BLaER1 treated with 17β-estradiol and CSF1 and Interleukin-3, amounts not matched to agents 10 nM and 100 nM (cell line): ENCODE measurements at regions not wholly inside any gene's neighbourhood (a gene's known extent, or its start where the extent isn't known, plus 50 kb on each side); places are given as distances from the start of the nearest gene placed in this dataset.

ENCODE experiments used
- H3K27ac ChIP-seq, 11 experiments: shearing (Covaris generic); formaldehyde crosslinking; 2 replicates each; pipeline ENCODE4 v1.8.1; 2022
- H3K27me3 ChIP-seq, 11 experiments: shearing (Covaris generic); formaldehyde crosslinking; 2 replicates each; pipeline ENCODE4 v1.8.1; 2022
- H3K36me3 ChIP-seq, 11 experiments: shearing (Covaris generic); formaldehyde crosslinking; 2 replicates each; pipeline ENCODE4 v1.8.1; 2022
- H3K4me1 ChIP-seq, 10 experiments: shearing (Covaris generic); formaldehyde crosslinking; 2 replicates each; pipeline ENCODE4 v1.8.1; 2022
- H3K4me2 ChIP-seq, 11 experiments: shearing (Covaris generic); formaldehyde crosslinking; 2 replicates each; pipeline ENCODE4 v1.8.1; 2022
- H3K4me3 ChIP-seq, 10 experiments: shearing (Covaris generic); formaldehyde crosslinking; 2 replicates each; pipeline ENCODE4 v1.8.1; 2022
- H3K9ac ChIP-seq, 11 experiments: shearing (Covaris generic); formaldehyde crosslinking; 2 replicates each; pipeline ENCODE4 v1.8.1; 2022
- H3K9me3 ChIP-seq, 11 experiments: shearing (Covaris generic); formaldehyde crosslinking; replicated peaks in 1 of 11; 2 replicates each; pipeline ENCODE4 v1.8.1; 2022
- H4K20me1 ChIP-seq, 11 experiments: shearing (Covaris generic); formaldehyde crosslinking; 2 replicates each; pipeline ENCODE4 v1.8.1; 2022
- Cebpa-rat ChIP-seq, 11 experiments: shearing (Covaris generic); IDR thresholded peaks; 2 replicates each; pipeline ENCODE4 v1.8.1; 2022

- H3K4me3 ChIP-seq, result no peak overlapping the region
- no peaks in the 10 kb centered on the region for H3K27me3 ChIP-seq
- H3K9ac ChIP-seq, result no peak overlapping the region
- H3K4me1 ChIP-seq, result no peaks in the 10 kb centered on the region
- TF ChIP-seq Cebpa-rat (IDR thresholded peaks at IDR 0.05), result no peak
- no peak overlapping the region for H3K4me2 ChIP-seq
- no peak overlapping the region for H3K27ac ChIP-seq
- H3K9me3 ChIP-seq, result peaks cover 3 to 20% (median 9%) of the 10 kb centered on the region in 11 experiments; a peak in 12 of 22 replicates
- no peaks in the 10 kb centered on the region for H3K36me3 ChIP-seq
- H4K20me1 ChIP-seq, result no peaks in the 10 kb centered on the region
These were observed 122.5 kb upstream of the NCKAP5 start for GRCh38 chr2:133690780-133691179.

- H4K20me1 ChIP-seq, result no peaks in the 10 kb centered on the region
- no peaks in the 10 kb centered on the region for H3K36me3 ChIP-seq
- H3K27ac ChIP-seq, result no peak overlapping the region
These were observed 123.1 kb upstream of the NCKAP5 start for GRCh38 chr2:133691336-133691735.

DNA sequence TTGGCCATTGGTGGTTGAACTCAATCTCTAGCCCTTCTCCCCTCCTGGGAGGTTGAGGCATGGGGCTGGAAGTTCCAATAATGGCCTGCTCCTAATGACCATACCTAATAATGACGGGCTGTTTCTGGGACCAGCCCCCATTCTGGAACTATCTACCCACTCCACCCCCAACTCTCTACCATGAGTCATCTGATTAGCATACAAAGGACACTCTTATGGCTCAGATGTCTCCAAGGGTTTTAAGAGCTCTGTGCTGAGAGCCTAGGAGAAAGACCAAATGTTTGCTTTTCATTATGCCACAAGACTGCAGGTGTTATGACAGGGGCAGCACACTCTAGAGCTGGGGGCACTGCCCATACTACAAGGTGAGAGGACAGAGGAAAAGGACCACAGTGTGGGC lies 137.0 kb upstream of the NCKAP5 start:
- Histone ChIP-seq H3K9ac (no peak overlapping the region), H3K9me3 (peaks cover 9 to 20% (median 14%) of the 10 kb centered on the region in 11 experiments), H3K4me3 (no peak overlapping the region), H3K4me2 (no peak overlapping the region), H3K4me1 (peaks cover 0 to 7% (median 0%) of the 10 kb centered on the region in 10 experiments; a peak in 2 of 20 replicates), H3K27me3 (no peaks in the 10 kb centered on the region), H4K20me1 (no peaks in the 10 kb centered on the region), H3K27ac (no peak overlapping the region), H3K36me3 (no peaks in the 10 kb centered on the region)
- TF ChIP-seq Cebpa-rat (IDR thresholded peaks at IDR 0.05), result no peak

More at GRCh38 chr2:133691336-133691735, 123.1 kb upstream of the NCKAP5 start:
- no peak overlapping the region for H3K4me2 ChIP-seq
- peaks cover 3 to 20% (median 9%) of the 10 kb centered on the region in 11 experiments; a peak in 12 of 22 replicates for H3K9me3 ChIP-seq
- no peaks in the 10 kb centered on the region for H3K27me3 ChIP-seq
- no peak overlapping the region for H3K9ac ChIP-seq
- H3K4me1 ChIP-seq, result no peaks in the 10 kb centered on the region
- H3K4me3 ChIP-seq, result no peak overlapping the region
- TF ChIP-seq Cebpa-rat (IDR thresholded peaks at IDR 0.05), result no peak

DNA sequence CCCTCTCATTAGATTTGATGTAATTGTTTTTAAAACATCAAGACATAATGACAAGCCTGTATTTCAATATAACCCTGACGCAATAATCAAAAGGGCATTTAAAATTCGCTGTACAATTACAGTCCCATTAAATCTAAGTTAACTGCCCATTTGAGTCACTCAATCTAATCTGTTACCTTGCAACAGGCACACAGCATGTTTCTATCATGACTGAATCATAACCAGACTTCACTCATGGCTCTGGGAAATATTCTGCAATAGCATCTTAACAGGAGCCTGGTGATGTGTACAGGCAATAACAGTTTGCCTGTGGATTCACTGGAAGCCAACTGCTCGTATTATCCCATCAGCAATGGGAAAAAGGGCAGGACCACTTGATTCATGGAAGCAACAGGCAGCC lies 142.3 kb upstream of the NCKAP5 start:
- no peaks in the 10 kb centered on the region for H4K20me1 ChIP-seq
- H3K9ac ChIP-seq, result no peak overlapping the region
- H3K4me2 ChIP-seq, result peak overlapping the region in 1 of 11 experiments; percentile 32; a peak in 2 of 22 replicates
- peaks cover 9 to 20% (median 14%) of the 10 kb centered on the region in 11 experiments for H3K9me3 ChIP-seq
- H3K4me1 ChIP-seq, result peaks cover 0 to 11% (median 2%) of the 10 kb centered on the region in 10 experiments; a peak in 8 of 20 replicates
- H3K27ac ChIP-seq, result no peak overlapping the region
- H3K36me3 ChIP-seq, result no peaks in the 10 kb centered on the region
- H3K4me3 ChIP-seq, result no peak overlapping the region
- H3K27me3 ChIP-seq, result no peaks in the 10 kb centered on the region
- no peak for TF ChIP-seq Cebpa-rat (IDR thresholded peaks at IDR 0.05)

DNA sequence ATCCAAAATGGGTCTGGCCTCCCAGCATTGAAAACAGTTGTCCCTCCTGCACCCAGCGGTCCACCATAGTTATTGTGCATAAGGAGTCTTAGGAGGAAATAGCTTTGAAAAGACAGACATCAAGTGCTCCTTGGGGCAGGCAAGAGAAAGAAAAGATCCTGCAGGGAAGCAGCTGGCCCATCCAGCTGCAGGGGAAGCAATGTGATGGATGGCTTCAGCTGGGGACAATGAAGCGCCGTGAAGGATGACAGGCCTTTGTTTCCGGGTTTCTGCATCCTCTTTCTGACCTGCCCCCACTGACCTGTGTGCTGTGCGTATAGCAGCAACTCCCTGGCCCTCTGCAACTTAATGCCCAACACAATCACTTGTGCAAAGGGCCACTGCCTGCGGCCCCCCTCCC lies 142.9 kb upstream of the NCKAP5 start:
- Histone ChIP-seq H3K4me3 (no peak overlapping the region), H3K9me3 (peaks cover 9 to 20% (median 14%) of the 10 kb centered on the region in 11 experiments), H3K27me3 (no peaks in the 10 kb centered on the region), H3K27ac (no peak overlapping the region), H4K20me1 (no peaks in the 10 kb centered on the region), H3K4me2 (peak overlapping the region in 5 of 11 experiments; percentile 20 to 32 (median 26); a peak in 4 of 22 replicates), H3K9ac (no peak overlapping the region), H3K36me3 (no peaks in the 10 kb centered on the region), H3K4me1 (peaks cover 0 to 11% (median 2%) of the 10 kb centered on the region in 10 experiments; a peak in 8 of 20 replicates)
- TF ChIP-seq Cebpa-rat (IDR thresholded peaks at IDR 0.05), result no peak

GRCh38 chr2:133711806-133712205 lies 143.5 kb upstream of the NCKAP5 start:
- Histone ChIP-seq H3K4me2 (0 out of 22 replicates have a peak overlapping the region, but pooled peaks of 1 of the 11 experiments have one; percentile 25), H4K20me1 (no peaks in the 10 kb centered on the region), H3K4me3 (no peak overlapping the region), H3K9ac (no peak overlapping the region), H3K27ac (no peak overlapping the region), H3K4me1 (peaks cover 0 to 11% (median 2%) of the 10 kb centered on the region in 10 experiments; a peak in 8 of 20 replicates), H3K36me3 (no peaks in the 10 kb centered on the region), H3K27me3 (no peaks in the 10 kb centered on the region), H3K9me3 (peaks cover 9 to 20% (median 14%) of the 10 kb centered on the region in 11 experiments)
- TF ChIP-seq Cebpa-rat (IDR thresholded peaks at IDR 0.05), result no peak

DNA sequence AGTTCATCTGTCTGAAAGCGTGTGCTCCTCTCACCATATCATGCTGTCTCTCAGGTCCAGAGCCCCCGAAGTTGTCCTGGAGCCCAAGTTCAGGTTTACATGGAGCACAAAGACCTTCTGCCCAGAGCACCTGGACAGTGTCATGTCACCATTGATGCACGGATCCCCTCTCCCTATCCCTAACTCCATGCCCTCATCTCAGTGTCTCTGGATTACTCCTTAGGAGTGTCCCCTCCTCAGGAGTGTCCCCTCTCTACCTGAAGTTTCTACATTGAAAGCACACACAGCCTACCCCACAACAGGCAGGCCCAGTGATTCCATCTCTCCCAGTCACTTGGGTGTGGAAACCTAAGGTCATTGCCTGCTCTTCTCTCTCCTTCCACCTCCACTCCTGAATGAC lies 144.1 kb upstream of the NCKAP5 start:
- Histone ChIP-seq H3K4me3 (no peak overlapping the region), H3K4me1 (peaks cover 0 to 11% (median 2%) of the 10 kb centered on the region in 10 experiments; a peak in 8 of 20 replicates), H3K27me3 (no peaks in the 10 kb centered on the region), H3K9me3 (peaks cover 9 to 20% (median 14%) of the 10 kb centered on the region in 11 experiments), H3K4me2 (no peak overlapping the region), H3K36me3 (no peaks in the 10 kb centered on the region), H3K9ac (no peak overlapping the region), H3K27ac (no peak overlapping the region), H4K20me1 (no peaks in the 10 kb centered on the region)
- TF ChIP-seq Cebpa-rat (IDR thresholded peaks at IDR 0.05), result no peak

DNA sequence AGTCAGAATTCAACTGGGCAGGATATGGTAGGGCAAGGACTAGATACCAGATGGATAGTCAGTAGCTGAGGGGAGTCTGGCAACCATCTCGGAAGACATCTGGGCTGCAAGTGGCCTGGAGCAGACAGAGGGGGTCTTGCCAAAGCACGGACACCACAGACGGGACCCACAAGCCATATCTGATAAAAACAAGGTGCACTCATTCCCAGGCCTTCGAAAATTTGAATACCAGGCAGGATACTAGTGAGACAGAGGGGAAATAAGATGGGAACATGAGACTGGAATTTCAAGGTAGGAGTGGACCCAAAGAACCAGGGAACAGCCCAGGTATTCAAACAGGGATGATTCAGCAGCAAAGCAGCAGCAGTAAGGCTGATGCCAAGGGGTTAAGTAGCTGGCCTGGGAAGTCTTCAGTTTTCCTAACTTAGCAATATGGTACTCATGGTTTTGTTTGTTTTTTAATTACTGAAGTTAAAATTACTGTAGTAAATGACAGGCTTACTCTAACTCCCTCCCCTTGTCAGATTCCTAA lies 144.9 kb upstream of the NCKAP5 start:
- H3K9ac ChIP-seq, result no peak overlapping the region
- H3K27me3 ChIP-seq, result no peaks in the 10 kb centered on the region
- H3K4me1 ChIP-seq, result peaks cover 0 to 11% (median 2%) of the 10 kb centered on the region in 10 experiments; a peak in 8 of 20 replicates
- H4K20me1 ChIP-seq, result no peaks in the 10 kb centered on the region
- TF ChIP-seq Cebpa-rat (IDR thresholded peaks at IDR 0.05), result no peak
- H3K4me2 ChIP-seq, result no peak overlapping the region
- H3K36me3 ChIP-seq, result no peaks in the 10 kb centered on the region
- H3K4me3 ChIP-seq, result no peak overlapping the region
- H3K27ac ChIP-seq, result no peak overlapping the region
- peaks cover 9 to 18% (median 14%) of the 10 kb centered on the region in 11 experiments for H3K9me3 ChIP-seq

GRCh38 chr2:133716166-133716565 lies 147.9 kb upstream of the NCKAP5 start:
- no peak for TF ChIP-seq Cebpa-rat (IDR thresholded peaks at IDR 0.05)
- Histone ChIP-seq H3K27ac (no peak overlapping the region), H3K9me3 (no peaks in the 10 kb centered on the region), H3K4me1 (peaks cover 0 to 5% (median 1%) of the 10 kb centered on the region in 10 experiments; a peak in 8 of 20 replicates), H3K36me3 (no peaks in the 10 kb centered on the region), H3K4me2 (no peak overlapping the region), H4K20me1 (no peaks in the 10 kb centered on the region), H3K4me3 (no peak overlapping the region), H3K27me3 (no peaks in the 10 kb centered on the region), H3K9ac (no peak overlapping the region)

DNA sequence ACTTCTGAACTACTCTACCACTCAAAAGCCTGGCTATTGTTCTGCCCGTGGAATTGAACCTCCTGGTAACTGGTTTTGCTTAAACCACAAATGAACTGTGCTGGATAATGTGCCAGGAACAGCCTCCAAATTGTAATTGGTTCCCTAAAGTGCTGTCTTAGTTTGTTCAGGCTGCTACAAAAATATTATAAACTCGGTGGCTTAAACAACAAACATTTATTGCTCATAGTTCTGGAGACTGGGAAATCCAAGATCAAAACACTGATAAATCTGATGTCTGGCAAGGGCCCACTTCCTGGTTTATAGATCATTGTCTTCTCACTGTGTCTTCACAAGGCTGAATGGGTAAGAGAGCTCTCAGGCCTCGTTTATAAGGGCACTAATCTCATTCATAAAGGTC lies 149.2 kb upstream of the NCKAP5 start:
- Histone ChIP-seq H3K4me2 (no peak overlapping the region), H3K27me3 (no peaks in the 10 kb centered on the region), H3K9ac (no peak overlapping the region), H3K9me3 (no peaks in the 10 kb centered on the region), H3K4me3 (no peak overlapping the region), H4K20me1 (no peaks in the 10 kb centered on the region), H3K4me1 (no peaks in the 10 kb centered on the region), H3K27ac (no peak overlapping the region), H3K36me3 (no peaks in the 10 kb centered on the region)
- TF ChIP-seq Cebpa-rat (IDR thresholded peaks at IDR 0.05), result no peak
